HepG2 (cell line): ENCODE measurements at regions not wholly inside any gene's neighbourhood (a gene's known extent, or its start where the extent isn't known, plus 50 kb on each side); places are given as distances from the start of the nearest gene placed in this dataset.
A peak's percentile ranks its signal among the peaks of the same experiment; 100 is the strongest.

Experiments used
- ATAC-seq: fragments of 200-7000 bp; cut with Tn5 transposase; 3 replicates; pipeline ENCODE4 v1.9.1; 2020; ENCODE audit warnings: mild to moderate bottlenecking, moderate library complexity
- BruUV-seq: library from RNA; stranded (reverse); fragments of 400-500 nt; replicated peaks from 2 replicates; lab custom pipeline; 2021; lab: Mats Ljungman, UMichigan
- CTCF ChIA-PET: fragments of 300-600 bp; formaldehyde crosslinking; extraction: SDS; loops from one replicate; lab custom pipeline; 2021; ENCODE audit warnings: low total read pairs, inconsistent platforms, low intra/inter-chr PET ratio; lab: Yijun Ruan, JAX
- POLR2A ChIA-PET: fragments of 350-600 bp; sonication (Branson Sonifier 250); formaldehyde crosslinking; loops from one replicate; lab custom pipeline; 2020; ENCODE audit warnings: antibody characterized with exemption, inconsistent platforms; lab: Yijun Ruan, JAX
- DNase-seq: peaks from one replicate; pipeline ENCODE4 v3.0.0-alpha.2; 2015; ENCODE audit warnings: low spot score
- FAIRE-seq: peaks from 3 replicates; lab custom pipeline; 2011; peaks lifted over from hg19 to GRCh38; lab: Jason Lieb, UNC
- H2AFZ ChIP-seq: one replicate; pipeline ENCODE4 v1.6.1; 2011; ENCODE audit warnings: low read length, inconsistent platforms
- H3K27ac ChIP-seq: fragments of 300-600 bp; 3 replicates; pipeline ENCODE4 v1.8.0; 2011; ENCODE audit warnings: mixed run types, mild to moderate bottlenecking, mixed read lengths, low read length, inconsistent platforms; ENCODE audit not compliant: insufficient read depth; ENCODE audit errors: extremely low read length
- H3K27me3 ChIP-seq, 2 experiments: fragments of 200-600 bp in 1 of 2; 2 replicates in 1 of 2; 3 replicates in 1 of 2; pipeline versions ENCODE4 v1.6.0 to v1.8.0; 2011; ENCODE audit warnings: low read length in 2 of 2, mild to moderate bottlenecking in 2 of 2, moderate library complexity in 2 of 2, inconsistent platforms in 1 of 2; ENCODE audit not compliant: insufficient read depth in 2 of 2, control insufficient read depth in 1 of 2
- H3K36me3 ChIP-seq, 2 experiments: fragments of 200-600 bp in 1 of 2; replicated peaks in 1 of 2; 2 replicates in 1 of 2; 3 replicates in 1 of 2; pipeline versions ENCODE4 v1.5.1 to v1.8.0; 2011; ENCODE audit warnings: low read length in 2 of 2, inconsistent platforms in 1 of 2; ENCODE audit not compliant: insufficient read depth in 2 of 2, control insufficient read depth in 1 of 2
- H3K4me1 ChIP-seq: 2 replicates; pipeline ENCODE4 v1.5.1; 2012; ENCODE audit warnings: low read length, inconsistent platforms; ENCODE audit not compliant: insufficient read depth
- H3K4me2 ChIP-seq: 2 replicates; pipeline ENCODE4 v1.6.0; 2011; ENCODE audit warnings: low read depth, low read length, inconsistent platforms
- H3K4me3 ChIP-seq, 3 experiments: fragments of 200-600 bp in 1 of 3; sonication (generic), shearing (Covaris generic) in 1 of 3; replicated peaks in 1 of 3; 2 replicates each; pipeline ENCODE4 v1.5.1; 2011 to 2016; ENCODE audit warnings: low read length in 3 of 3, inconsistent platforms in 2 of 3, low read depth in 2 of 3, mild to moderate bottlenecking in 2 of 3, control low read depth in 1 of 3, mixed read lengths in 1 of 3; ENCODE audit not compliant: insufficient read depth in 1 of 3
- H3K79me2 ChIP-seq: one replicate; pipeline ENCODE4 v1.6.1; 2011; ENCODE audit warnings: low read length, inconsistent platforms; ENCODE audit not compliant: insufficient read depth
- H3K9ac ChIP-seq: 2 replicates; pipeline ENCODE4 v1.6.0; 2011; ENCODE audit warnings: mild to moderate bottlenecking, low read depth, low read length, inconsistent platforms; ENCODE audit not compliant: insufficient read depth
- H3K9me3 ChIP-seq: 2 replicates; pipeline ENCODE4 v1.5.1; 2012; ENCODE audit warnings: mild to moderate bottlenecking, low read length
- H4K20me1 ChIP-seq: 2 replicates; pipeline ENCODE4 v1.6.0; 2011; ENCODE audit warnings: inconsistent platforms, mild to moderate bottlenecking, low read length, moderate library complexity; ENCODE audit not compliant: insufficient read depth
- ATF7 ChIP-seq, 2 experiments: fragments of 450-650 bp in 1 of 2; sonication (generic) in 1 of 2; formaldehyde crosslinking in 1 of 2; IDR thresholded peaks; 2 replicates each; pipeline versions ENCODE4 v1.4.0 to v1.6.1; 2016 to 2020; ENCODE audit warnings: antibody characterized with exemption in 1 of 2, mild to moderate bottlenecking in 1 of 2, missing genetic modification reagents in 1 of 2
- CBFB ChIP-seq: sonication (generic); formaldehyde crosslinking; IDR thresholded peaks from 2 replicates; pipeline ENCODE4 v1.4.0; 2020; ENCODE audit warnings: missing genetic modification reagents
- FOXA1 ChIP-seq, 2 experiments: fragments of 450-650 bp in 1 of 2; sonication (generic) in 1 of 2; formaldehyde crosslinking in 1 of 2; IDR thresholded peaks; 2 replicates each; pipeline versions ENCODE4 v1.4.0 to v1.6.1; 2016 to 2020; ENCODE audit warnings: missing genetic modification reagents in 1 of 2
- KLF13 ChIP-seq: sonication (generic); formaldehyde crosslinking; IDR thresholded peaks from 2 replicates; pipeline ENCODE4 v1.4.0; 2020; ENCODE audit warnings: mild to moderate bottlenecking, missing genetic modification reagents
- NCOR1 ChIP-seq: fragments of 200-600 bp; sonication (generic); IDR thresholded peaks from 2 replicates; pipeline ENCODE4 v1.7.0; 2017; ENCODE audit warnings: antibody characterized with exemption, low read length, borderline replicate concordance
- NFKBIZ ChIP-seq: IDR thresholded peaks from 2 replicates; pipeline ENCODE4 v1.6.1; 2018; ENCODE audit warnings: missing genetic modification reagents, missing compliant biosample characterization
- RAD51 ChIP-seq: fragments of 450-650 bp; IDR thresholded peaks from 2 replicates; pipeline ENCODE4 v1.6.1; 2016; ENCODE audit warnings: borderline replicate concordance
- SALL1 ChIP-seq: sonication (generic); formaldehyde crosslinking; IDR thresholded peaks from 2 replicates; pipeline ENCODE4 v1.8.0; 2022; ENCODE audit warnings: mild to moderate bottlenecking, missing genetic modification reagents
- TOPORS ChIP-seq: sonication (generic); formaldehyde crosslinking; IDR thresholded peaks from 2 replicates; pipeline ENCODE4 v1.8.0; 2023; ENCODE audit warnings: mild to moderate bottlenecking, missing genetic modification reagents
- TRIM24 ChIP-seq: sonication (generic); formaldehyde crosslinking; IDR thresholded peaks from 2 replicates; pipeline ENCODE4 v1.8.0; 2022; ENCODE audit warnings: mild to moderate bottlenecking, missing genetic modification reagents
- ZC3H4 ChIP-seq: sonication (generic); formaldehyde crosslinking; IDR thresholded peaks from 2 replicates; pipeline ENCODE4 v1.4.0; 2020; ENCODE audit warnings: missing genetic modification reagents, borderline replicate concordance
- ZNF121 ChIP-seq: sonication (generic); formaldehyde crosslinking; IDR thresholded peaks from 2 replicates; pipeline ENCODE4 v1.5.0; 2020; ENCODE audit warnings: mild to moderate bottlenecking, missing genetic modification reagents
- ZNF274 ChIP-seq: sonication (generic); formaldehyde crosslinking; IDR thresholded peaks from 2 replicates; pipeline ENCODE4 v1.5.1; 2020; ENCODE audit warnings: mild to moderate bottlenecking, missing genetic modification reagents
- ZNF275 ChIP-seq: sonication (generic); formaldehyde crosslinking; IDR thresholded peaks from 2 replicates; pipeline ENCODE4 v1.8.0; 2022; ENCODE audit warnings: missing genetic modification reagents, mild to moderate bottlenecking, inconsistent platforms, borderline replicate concordance
- ZNF414 ChIP-seq: sonication (generic); formaldehyde crosslinking; IDR thresholded peaks from 2 replicates; pipeline ENCODE4 v1.5.0; 2020; ENCODE audit warnings: missing genetic modification reagents
- ZNF430 ChIP-seq: sonication (generic); formaldehyde crosslinking; IDR thresholded peaks from 2 replicates; pipeline ENCODE4 v1.9.0; 2021; ENCODE audit warnings: mild to moderate bottlenecking, missing genetic modification reagents
- WGBS: methylation state at CpG from one replicate; pipeline ENCODE4 v1.1.6; 2017; ENCODE audit warnings: low lambda C conversion rate; 5-methylcytosine and 5-hydroxymethylcytosine counted together
- in situ Hi-C: cut with HindIII; loops from 2 replicates; pipeline ENCODE4 v1.10.0; 2017; ENCODE audit warnings: low pct_unique_long_range_greater_than_20kb; ENCODE audit not compliant: extremely low pct_ligation_motif_present
- intact Hi-C: fragments of 100-400 bp; cut with micrococcal nuclease; formaldehyde crosslinking; loops from one replicate; pipeline ENCODE4 v1.10.0; 2022; ENCODE audit not compliant: unreplicated experiment

GRCh38 chr14:55760789-55761566 is 181.0 kb downstream of the KTN1 start (continued):
- TF ChIP-seq TRIM24 (no peak), CBFB (CRISPR knock-in tag) (no peak), ZNF430 (CRISPR knock-in tag) (no peak), FOXA1 (IDR thresholded peaks at IDR 0.05) (no peak), FOXA1 (CRISPR knock-in tag; IDR thresholded peaks at IDR 0.05) (no peak), SALL1 (no peak), ZNF274 (CRISPR knock-in tag) (no peak), ZC3H4 (no peak), TOPORS (CRISPR knock-in tag) (no peak), ZNF275 (no peak), ZNF121 (CRISPR knock-in tag) (no peak), RAD51 (no peak)

GRCh38 chr14:55761651-55762050 is 181.6 kb downstream of the KTN1 start:
- intact Hi-C loops: no loop called here
- WGBS: 71% methylated on average over 1 of the region's 1 CpG
- Histone ChIP-seq H3K9ac (no peak overlapping the region), H3K27ac (no peak overlapping the region), H3K4me2 (no peak overlapping the region), H3K79me2 (no peaks in the 10 kb centered on the region), H3K4me1 (peaks cover 9% of the 10 kb centered on the region; the same call in 1 of the 2 replicates), H3K9me3 (no peaks in the 10 kb centered on the region), H3K27me3 (no peaks in the 10 kb centered on the region; a peak in 1 of 5 replicates), H3K36me3 (no peaks in the 10 kb centered on the region), H3K4me3 (no peak overlapping the region), H2AFZ (no peak overlapping the region), H4K20me1 (no peaks in the 10 kb centered on the region)
- DNase-seq: no peak
- in situ Hi-C loops: no loop called here
- no TSS peak for BruUV-seq
- ChIA-PET POLR2A (no interaction called here), CTCF (no interaction called here)
- no peak for FAIRE-seq
- TF ChIP-seq NFKBIZ (CRISPR knock-in tag) (no peak), NCOR1 (no peak), KLF13 (CRISPR knock-in tag) (no peak), ZNF414 (CRISPR knock-in tag) (no peak), ATF7 (IDR thresholded peaks at IDR 0.05) (peak; percentile 11; the same call in 1 of the 2 replicates), ATF7 (CRISPR knock-in tag; IDR thresholded peaks at IDR 0.05) (no peak)
- no peak for ATAC-seq
